ENCODE measurements at regions not wholly inside any gene's neighbourhood (a gene's known extent, or its start where the extent isn't known, plus 50 kb on each side); places are given as distances from the start of the nearest gene placed in this dataset.

GRCh38 chr5:8767746-8768145 lies 778.1 kb downstream of the SEMA5A start:
- Mint-ChIP-seq H3K4me1 (ENCODE audit: low read depth, unreplicated experiment) (no peaks in the 10 kb centered on the region), H3K4me3 (ENCODE audit: unreplicated experiment) (no peak overlapping the region), H3K27me3 (ENCODE audit: insufficient read depth, unreplicated experiment) (no peaks in the 10 kb centered on the region), H3K9me3 (ENCODE audit: unreplicated experiment) (no peaks in the 10 kb centered on the region), H3K27ac (ENCODE audit: unreplicated experiment) (no peak overlapping the region), H3K36me3 (ENCODE audit: insufficient read depth, unreplicated experiment) (no peaks in the 10 kb centered on the region)
- Histone ChIP-seq H3K4me3 (ENCODE audit: low read depth, low read length) (no peak overlapping the region), H3K4me1 (no peaks in the 10 kb centered on the region), H3K9me3 (no peaks in the 10 kb centered on the region), H3K36me3 (ENCODE audit: control insufficient read depth, insufficient read depth, low read length) (no peaks in the 10 kb centered on the region), H3K27me3 (replicated peaks; ENCODE audit: control insufficient read depth, insufficient read depth, low read length) (no peaks in the 10 kb centered on the region; the same call in 1 of the 2 replicates)
- TF ChIP-seq, protein P1, sequence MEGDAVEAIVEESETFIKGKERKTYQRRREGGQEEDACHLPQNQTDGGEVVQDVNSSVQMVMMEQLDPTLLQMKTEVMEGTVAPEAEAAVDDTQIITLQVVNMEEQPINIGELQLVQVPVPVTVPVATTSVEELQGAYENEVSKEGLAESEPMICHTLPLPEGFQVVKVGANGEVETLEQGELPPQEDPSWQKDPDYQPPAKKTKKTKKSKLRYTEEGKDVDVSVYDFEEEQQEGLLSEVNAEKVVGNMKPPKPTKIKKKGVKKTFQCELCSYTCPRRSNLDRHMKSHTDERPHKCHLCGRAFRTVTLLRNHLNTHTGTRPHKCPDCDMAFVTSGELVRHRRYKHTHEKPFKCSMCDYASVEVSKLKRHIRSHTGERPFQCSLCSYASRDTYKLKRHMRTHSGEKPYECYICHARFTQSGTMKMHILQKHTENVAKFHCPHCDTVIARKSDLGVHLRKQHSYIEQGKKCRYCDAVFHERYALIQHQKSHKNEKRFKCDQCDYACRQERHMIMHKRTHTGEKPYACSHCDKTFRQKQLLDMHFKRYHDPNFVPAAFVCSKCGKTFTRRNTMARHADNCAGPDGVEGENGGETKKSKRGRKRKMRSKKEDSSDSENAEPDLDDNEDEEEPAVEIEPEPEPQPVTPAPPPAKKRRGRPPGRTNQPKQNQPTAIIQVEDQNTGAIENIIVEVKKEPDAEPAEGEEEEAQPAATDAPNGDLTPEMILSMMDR (IDR thresholded peaks at IDR 0.05; ENCODE audit: insufficient read depth in 1 of 2, low read depth in 1 of 2, low read length in 1 of 2, severe bottlenecking in 1 of 2, unreplicated experiment in 1 of 2): no peak
- no peak for DNase-seq
- CTCF ChIA-PET: no interaction called here
- intact Hi-C loops (cut with micrococcal nuclease; ENCODE audit: unreplicated experiment): loop anchor here (5.0 kb wide), 1 partner anchor 780 kb away; the partner anchor contains the start of gene SEMA5A
- POLR2A ChIA-PET: no interaction called here
- BruUV-seq (replicated peaks): no TSS peak

DNA sequence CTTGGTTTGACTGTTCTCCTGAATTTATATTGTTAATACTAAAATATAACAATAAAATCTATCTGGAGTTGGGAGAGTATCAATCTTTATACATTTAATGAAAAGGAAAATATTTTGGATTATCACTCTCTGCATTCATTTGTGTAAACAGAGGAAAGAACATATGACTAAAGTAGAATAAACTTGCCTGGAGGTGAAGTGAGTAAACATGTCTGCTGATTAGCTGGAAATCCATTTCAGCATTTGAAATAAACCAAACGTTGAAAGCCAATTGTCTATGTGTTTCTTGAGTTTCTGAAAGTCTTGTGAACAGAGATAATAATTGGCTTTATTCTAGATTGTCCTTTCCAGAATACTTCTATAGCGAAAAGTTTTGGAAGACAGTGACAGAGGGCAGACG lies 776.2 kb downstream of the SEMA5A start:
- no peak for DNase-seq
- no peaks in the 10 kb centered on the region for H3K9me3 Mint-ChIP-seq (ENCODE audit: unreplicated experiment)
- no peaks in the 10 kb centered on the region for H3K36me3 Mint-ChIP-seq (ENCODE audit: insufficient read depth, unreplicated experiment)
- no peaks in the 10 kb centered on the region for H3K27me3 Mint-ChIP-seq (ENCODE audit: insufficient read depth, unreplicated experiment)
- no peak overlapping the region for H3K4me3 Mint-ChIP-seq (ENCODE audit: unreplicated experiment)
- H3K27ac Mint-ChIP-seq (ENCODE audit: unreplicated experiment): no peak overlapping the region
- H3K4me1 Mint-ChIP-seq (ENCODE audit: low read depth, unreplicated experiment): no peaks in the 10 kb centered on the region
- no peak overlapping the region for H3K4me3 ChIP-seq (ENCODE audit: low read depth, low read length)
- intact Hi-C loops (cut with micrococcal nuclease; ENCODE audit: unreplicated experiment): loop anchor here (5.0 kb wide), 1 partner anchor 778 kb away; the partner anchor contains the start of gene SEMA5A
- no peaks in the 10 kb centered on the region for H3K4me1 ChIP-seq
- TF ChIP-seq, protein P1 (IDR thresholded peaks at IDR 0.05; ENCODE audit: insufficient read depth in 1 of 2, low read depth in 1 of 2, low read length in 1 of 2, severe bottlenecking in 1 of 2, unreplicated experiment in 1 of 2): no peak
- no peaks in the 10 kb centered on the region for H3K36me3 ChIP-seq (ENCODE audit: control insufficient read depth, insufficient read depth, low read length)
- CTCF ChIA-PET: no interaction called here
- no TSS peak for BruUV-seq (replicated peaks)
- H3K27me3 ChIP-seq (replicated peaks; ENCODE audit: control insufficient read depth, insufficient read depth, low read length): no peaks in the 10 kb centered on the region; the same call in 1 of the 2 replicates
- H3K9me3 ChIP-seq: no peaks in the 10 kb centered on the region
- POLR2A ChIA-PET: no interaction called here

GRCh38 chr5:8770431-8770830 lies 775.4 kb downstream of the SEMA5A start:
- no peaks in the 10 kb centered on the region for H3K9me3 ChIP-seq
- H3K36me3 ChIP-seq (ENCODE audit: control insufficient read depth, insufficient read depth, low read length): no peaks in the 10 kb centered on the region
- H3K27me3 Mint-ChIP-seq (ENCODE audit: insufficient read depth, unreplicated experiment): no peaks in the 10 kb centered on the region
- POLR2A ChIA-PET: no interaction called here
- CTCF ChIA-PET: no interaction called here
- no peaks in the 10 kb centered on the region for H3K36me3 Mint-ChIP-seq (ENCODE audit: insufficient read depth, unreplicated experiment)
- no peaks in the 10 kb centered on the region for H3K4me1 ChIP-seq
- H3K27me3 ChIP-seq (replicated peaks; ENCODE audit: control insufficient read depth, insufficient read depth, low read length): no peaks in the 10 kb centered on the region; the same call in 1 of the 2 replicates
- TF ChIP-seq, protein P1 (IDR thresholded peaks at IDR 0.05; ENCODE audit: insufficient read depth in 1 of 2, low read depth in 1 of 2, low read length in 1 of 2, severe bottlenecking in 1 of 2, unreplicated experiment in 1 of 2): no peak
- BruUV-seq (replicated peaks): no TSS peak
- H3K27ac Mint-ChIP-seq (ENCODE audit: unreplicated experiment): no peak overlapping the region
- no peaks in the 10 kb centered on the region for H3K9me3 Mint-ChIP-seq (ENCODE audit: unreplicated experiment)
- intact Hi-C loops (cut with micrococcal nuclease; ENCODE audit: unreplicated experiment): no loop called here
- H3K4me3 ChIP-seq (ENCODE audit: low read depth, low read length): no peak overlapping the region
- no peaks in the 10 kb centered on the region for H3K4me1 Mint-ChIP-seq (ENCODE audit: low read depth, unreplicated experiment)
- no peak for DNase-seq
- H3K4me3 Mint-ChIP-seq (ENCODE audit: unreplicated experiment): no peak overlapping the region

Measured in Caco-2 (cell line).